ENCODE measurements at regions not wholly inside any gene's neighbourhood (a gene's known extent, or its start where the extent isn't known, plus 50 kb on each side); places are given as distances from the start of the nearest gene placed in this dataset.

- DNase-seq: no peak
Measured at GRCh38 chr6:129911732-129912131, 50.6 kb upstream of the TMEM244 start.
